Esophagus squamous epithelium (tissue), 5 donors: ENCODE measurements at regions not wholly inside any gene's neighbourhood (a gene's known extent, or its start where the extent isn't known, plus 50 kb on each side); places are given as distances from the start of the nearest gene placed in this dataset.
A peak's percentile ranks its signal among the peaks of the same experiment; 100 is the strongest.

ENCODE experiments used
- DNase-seq: peaks from one replicate; lab custom pipeline; 2025; lab: John Stamatoyannopoulos, UW
- H3K27ac ChIP-seq, 4 donors: fragments of 200-600 bp; sonication (generic); one replicate each; pipeline ENCODE4 v1.5.1; 2016 to 2019; ENCODE audit warnings: mild to moderate bottlenecking in 1 of 4
- H3K27me3 ChIP-seq, 4 donors: fragments of 200-600 bp; sonication (generic); 1 replicate in 3 of 4; 2 replicates in 1 of 4; pipeline versions ENCODE4 v1.5.1 to v1.6.0; 2017 to 2021; ENCODE audit warnings: antibody characterized with exemption in 1 of 4
- H3K36me3 ChIP-seq, 3 donors: fragments of 200-600 bp; sonication (generic); one replicate each; pipeline ENCODE4 v1.5.1; 2016 to 2019
- H3K4me1 ChIP-seq, 3 donors: fragments of 200-600 bp; sonication (generic); one replicate each; pipeline ENCODE4 v1.5.1; 2017 to 2019
- H3K4me3 ChIP-seq, 4 donors: fragments of 200-600 bp; sonication (generic); 1 replicate in 3 of 4; 2 replicates in 1 of 4; pipeline ENCODE4 v1.5.1; 2016 to 2019; ENCODE audit warnings: mild to moderate bottlenecking in 2 of 4, moderate library complexity in 1 of 4
- H3K9me3 ChIP-seq, 3 donors: fragments of 200-600 bp; sonication (generic); one replicate each; pipeline ENCODE4 v1.5.1; 2016 to 2019
- POLR2A ChIP-seq, 4 donors: fragments of 450-650 bp; IDR thresholded peaks; one replicate each; pipeline ENCODE4 v1.6.1; 2017; ENCODE audit warnings: antibody characterized with exemption in 4 of 4, mild to moderate bottlenecking in 4 of 4, moderate library complexity in 3 of 4
- WGBS, 2 donors: methylation state at CpG; one replicate each; pipeline ENCODE4 v1.1.5; 2018; 5-methylcytosine and 5-hydroxymethylcytosine counted together
- intact Hi-C: fragments of 100-400 bp; cut with DNase I; formaldehyde crosslinking; loops from one replicate; pipeline ENCODE4 v1.15.0; 2022
- TF ChIP-seq, protein P1 (sequence below), 6 experiments: fragments of 450-650 bp in 4 of 6; fragments of 200-600 bp in 2 of 6; sonication (generic) in 2 of 6; IDR thresholded peaks; one replicate each; pipeline ENCODE4 v1.5.1; 2016 to 2019; ENCODE audit warnings: antibody characterized with exemption in 6 of 6, mild to moderate bottlenecking in 4 of 6, moderate library complexity in 4 of 6
- donor health status: DM: yes; HTN: yes; CAD: no.

DNA sequence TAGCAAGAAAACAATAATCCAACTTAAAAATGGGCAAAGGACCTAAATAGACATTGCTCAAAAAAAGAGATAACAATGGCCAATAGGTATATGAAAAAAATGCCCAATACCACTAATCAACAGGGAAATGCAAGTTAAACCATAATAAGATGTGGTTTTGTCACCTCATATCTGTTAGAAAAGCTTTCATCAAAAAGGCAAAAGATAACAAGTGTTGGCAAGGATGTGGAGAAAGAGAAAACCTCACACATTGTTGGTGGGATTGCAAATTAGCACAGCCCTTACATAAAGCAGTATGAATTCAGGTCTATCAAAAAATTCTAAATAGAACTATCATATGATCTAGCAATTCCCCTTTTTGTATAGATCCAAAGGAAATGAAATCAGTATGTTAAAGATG, 387.2 kb upstream of the DUSP10 start:
- H3K4me3 ChIP-seq = no peak overlapping the region
- intact Hi-C loops = no loop called here
- peaks cover 0 to 1% (median 0%) of the 10 kb centered on the region in 3 donors for H3K9me3 ChIP-seq
- H3K27me3 ChIP-seq = no peaks in the 10 kb centered on the region
- H3K36me3 ChIP-seq = no peaks in the 10 kb centered on the region
- H3K27ac ChIP-seq = no peak overlapping the region
- TF ChIP-seq, protein P1, sequence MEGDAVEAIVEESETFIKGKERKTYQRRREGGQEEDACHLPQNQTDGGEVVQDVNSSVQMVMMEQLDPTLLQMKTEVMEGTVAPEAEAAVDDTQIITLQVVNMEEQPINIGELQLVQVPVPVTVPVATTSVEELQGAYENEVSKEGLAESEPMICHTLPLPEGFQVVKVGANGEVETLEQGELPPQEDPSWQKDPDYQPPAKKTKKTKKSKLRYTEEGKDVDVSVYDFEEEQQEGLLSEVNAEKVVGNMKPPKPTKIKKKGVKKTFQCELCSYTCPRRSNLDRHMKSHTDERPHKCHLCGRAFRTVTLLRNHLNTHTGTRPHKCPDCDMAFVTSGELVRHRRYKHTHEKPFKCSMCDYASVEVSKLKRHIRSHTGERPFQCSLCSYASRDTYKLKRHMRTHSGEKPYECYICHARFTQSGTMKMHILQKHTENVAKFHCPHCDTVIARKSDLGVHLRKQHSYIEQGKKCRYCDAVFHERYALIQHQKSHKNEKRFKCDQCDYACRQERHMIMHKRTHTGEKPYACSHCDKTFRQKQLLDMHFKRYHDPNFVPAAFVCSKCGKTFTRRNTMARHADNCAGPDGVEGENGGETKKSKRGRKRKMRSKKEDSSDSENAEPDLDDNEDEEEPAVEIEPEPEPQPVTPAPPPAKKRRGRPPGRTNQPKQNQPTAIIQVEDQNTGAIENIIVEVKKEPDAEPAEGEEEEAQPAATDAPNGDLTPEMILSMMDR (IDR thresholded peaks at IDR 0.05) = no peak
- no peak for DNase-seq
- no peaks in the 10 kb centered on the region for H3K4me1 ChIP-seq

DNA sequence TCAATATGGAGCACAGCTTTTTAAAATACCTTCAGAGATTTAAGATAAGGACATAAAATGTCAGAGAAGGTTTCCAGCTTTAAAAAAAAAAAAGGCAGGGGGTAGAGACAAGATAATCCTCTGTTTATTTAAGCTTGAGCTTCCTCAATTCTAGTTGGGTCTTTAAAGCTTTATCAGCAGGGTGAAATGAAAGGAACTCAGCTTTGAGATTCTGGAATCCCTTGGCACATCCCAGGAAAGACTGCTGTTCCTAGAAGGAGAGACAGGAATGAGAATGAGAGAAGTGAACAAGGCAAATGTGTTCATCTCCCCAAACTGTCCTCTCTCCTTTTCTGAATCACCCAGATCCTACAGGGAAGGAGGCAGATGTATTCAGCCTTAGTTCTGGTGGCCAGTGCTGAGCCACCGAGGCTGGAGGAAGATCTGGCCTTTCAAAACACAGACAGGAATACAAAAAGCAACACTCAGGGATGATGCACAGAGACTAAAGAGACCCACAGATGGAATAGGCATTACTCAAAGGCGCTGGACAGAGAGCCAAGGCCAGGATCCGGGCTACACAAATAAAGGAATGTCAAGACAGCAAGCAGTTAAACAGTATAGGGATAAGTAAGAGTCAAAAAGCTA, 385.8 kb upstream of the DUSP10 start:
- no peak for DNase-seq
- no peaks in the 10 kb centered on the region for H3K27me3 ChIP-seq
- no peak overlapping the region for H3K27ac ChIP-seq
- no peaks in the 10 kb centered on the region for H3K36me3 ChIP-seq
- 51 to 65% methylated on average over 3 of the region's 3 CpGs for WGBS, 2 donors
- intact Hi-C loops = no loop called here
- H3K4me3 ChIP-seq = no peak overlapping the region
- H3K9me3 ChIP-seq = no peaks in the 10 kb centered on the region
- no peak for TF ChIP-seq POLR2A (IDR thresholded peaks at IDR 0.05)
- TF ChIP-seq, protein P1 (IDR thresholded peaks at IDR 0.05) = no peak
- H3K4me1 ChIP-seq = no peaks in the 10 kb centered on the region

DNA sequence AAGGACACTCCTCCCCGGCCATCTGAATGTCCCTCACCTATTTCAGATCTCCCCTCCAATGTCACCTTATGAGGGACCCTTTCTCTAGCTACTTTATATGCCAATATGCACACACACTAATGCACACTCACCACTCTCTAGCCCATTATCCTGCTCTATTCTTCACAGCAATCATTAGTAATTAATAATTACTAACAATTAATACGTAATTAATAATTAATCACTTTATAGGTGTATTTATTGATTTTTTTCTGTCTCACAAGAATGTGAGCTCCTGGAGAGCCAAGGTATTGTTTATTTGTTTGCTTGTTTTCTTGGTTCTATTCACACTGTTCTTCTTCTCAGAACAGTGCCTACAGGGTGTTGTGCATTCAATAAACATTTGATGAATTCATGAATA, 385.2 kb upstream of the DUSP10 start:
- no peak for DNase-seq
- Histone ChIP-seq H3K36me3 (no peaks in the 10 kb centered on the region), H3K27ac (no peak overlapping the region), H3K9me3 (no peaks in the 10 kb centered on the region), H3K4me3 (no peak overlapping the region), H3K27me3 (no peaks in the 10 kb centered on the region), H3K4me1 (no peaks in the 10 kb centered on the region)
- intact Hi-C loops = no loop called here
- 68 to 77% methylated on average over 2 of the region's 2 CpGs for WGBS, 2 donors
- TF ChIP-seq, protein P1 (IDR thresholded peaks at IDR 0.05) = no peak
- no peak for TF ChIP-seq POLR2A (IDR thresholded peaks at IDR 0.05)

DNA sequence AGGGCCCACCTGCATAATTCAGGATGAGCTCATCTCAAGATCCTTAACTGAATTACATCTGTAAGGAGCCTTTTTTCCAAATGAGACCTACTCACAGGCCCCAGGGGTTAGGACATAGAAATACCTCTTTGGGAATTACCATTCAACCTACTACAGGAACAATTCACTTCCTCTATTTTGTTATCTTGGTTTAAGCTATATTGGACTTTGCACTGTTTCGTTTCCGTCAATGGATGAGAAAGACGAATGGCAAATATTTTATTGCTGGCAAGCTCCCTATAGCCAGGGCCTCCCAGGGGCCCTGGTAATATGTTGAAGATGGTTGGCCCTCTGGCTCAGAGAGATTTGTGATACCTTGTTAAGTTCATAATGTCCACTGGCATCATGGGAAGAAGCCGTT, 384.2 kb upstream of the DUSP10 start:
- Histone ChIP-seq H3K9me3 (no peaks in the 10 kb centered on the region), H3K4me1 (no peaks in the 10 kb centered on the region), H3K36me3 (no peaks in the 10 kb centered on the region), H3K27ac (no peak overlapping the region), H3K27me3 (no peaks in the 10 kb centered on the region), H3K4me3 (no peak overlapping the region)
- intact Hi-C loops = no loop called here
- 77 to 85% methylated on average over 4 of the region's 4 CpGs for WGBS, 2 donors
- no peak for DNase-seq
- TF ChIP-seq POLR2A (IDR thresholded peaks at IDR 0.05) = no peak
- TF ChIP-seq, protein P1 (IDR thresholded peaks at IDR 0.05) = no peak

DNA sequence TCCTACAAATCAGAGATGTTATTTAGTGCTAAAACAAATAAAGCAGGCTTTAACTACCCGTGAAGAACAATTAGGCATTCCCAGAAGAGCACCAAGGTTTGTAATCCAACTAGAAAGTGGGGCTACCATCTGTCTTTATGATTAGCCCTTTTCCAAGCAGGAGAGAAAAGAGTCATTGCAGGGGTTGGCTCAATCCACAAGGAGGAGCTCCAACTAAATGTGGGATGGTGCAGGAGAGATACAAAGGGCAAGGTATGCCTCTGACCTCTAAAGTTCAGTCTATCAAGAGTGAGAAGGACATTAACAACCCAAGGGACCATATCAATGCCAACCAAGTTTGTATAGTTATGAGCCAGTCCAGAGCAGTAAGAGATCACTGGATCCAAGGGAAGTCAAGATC, 382.7 kb upstream of the DUSP10 start:
- no peak for DNase-seq
- no peaks in the 10 kb centered on the region for H3K9me3 ChIP-seq
- 13 to 44% methylated on average over 1 of the region's 1 CpG for WGBS, 2 donors
- H3K4me1 ChIP-seq = no peaks in the 10 kb centered on the region
- H3K27ac ChIP-seq = no peak overlapping the region
- H3K27me3 ChIP-seq = no peaks in the 10 kb centered on the region
- H3K4me3 ChIP-seq = no peak overlapping the region
- TF ChIP-seq POLR2A (IDR thresholded peaks at IDR 0.05) = no peak
- TF ChIP-seq, protein P1 (IDR thresholded peaks at IDR 0.05) = peak in 4 of 6 experiments; percentile 14 to 58 (median 29)
- no peaks in the 10 kb centered on the region for H3K36me3 ChIP-seq
- intact Hi-C loops = no loop called here
